ENCODE measurements at regions not wholly inside any gene's neighbourhood (a gene's known extent, or its start where the extent isn't known, plus 50 kb on each side); places are given as distances from the start of the nearest gene placed in this dataset.
A peak's percentile ranks its signal among the peaks of the same experiment; 100 is the strongest.

DNA sequence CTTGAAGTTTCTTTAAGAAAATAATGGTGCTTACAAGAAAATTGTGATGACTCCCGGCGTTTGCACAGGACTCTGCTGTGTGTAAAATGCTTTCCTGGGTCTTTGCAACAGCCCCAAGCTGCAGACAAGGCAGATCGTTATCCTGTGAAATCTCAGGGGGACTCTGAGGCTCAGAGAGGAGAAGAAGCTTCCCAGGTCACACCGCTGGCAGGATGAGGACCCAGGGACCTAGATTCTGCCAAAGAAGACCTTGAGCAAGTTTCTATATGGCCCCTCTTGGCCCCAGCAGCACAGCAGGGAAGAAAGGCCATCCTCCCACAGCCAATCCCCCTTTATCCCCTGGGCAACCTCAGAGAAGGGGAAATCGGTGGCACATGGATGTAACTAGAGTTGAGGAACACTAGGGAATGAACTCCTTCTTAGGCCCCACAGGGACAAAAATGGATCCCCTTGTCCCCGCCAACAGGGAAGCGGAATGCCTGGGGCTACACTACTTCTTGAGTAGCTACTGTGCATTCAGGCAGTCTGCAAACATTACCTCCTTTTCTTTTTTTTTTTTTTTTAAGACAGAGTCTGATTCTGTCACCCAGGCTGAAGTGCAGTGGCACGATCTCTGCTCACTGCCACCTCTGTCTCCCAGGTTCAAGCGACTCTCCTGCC lies 72.8 kb downstream of the CPN2 start:
- Histone ChIP-seq H3K27me3 (ENCODE audit: control insufficient read depth in 3 of 3, insufficient read depth in 3 of 3, low read length in 3 of 3) (peaks cover 0 to 9% (median 3%) of the 10 kb centered on the region in 3 donors), H3K4me1 (ENCODE audit: control insufficient read depth in 3 of 3, insufficient read depth in 3 of 3, low read length in 3 of 3) (peaks cover 36 to 44% (median 40%) of the 10 kb centered on the region in 3 donors), H3K36me3 (ENCODE audit: control insufficient read depth in 3 of 3, insufficient read depth in 3 of 3, low read length in 3 of 3) (no peaks in the 10 kb centered on the region), H3K9ac (ENCODE audit: low read depth in 1 of 3, low read length in 3 of 3) (peak overlapping the region; percentile 64 to 74 (median 72)), H3K27ac (ENCODE audit: low read depth, low read length) (peak overlapping the region; percentile 84), H3K9me3 (ENCODE audit: control insufficient read depth in 3 of 3, low read length in 3 of 3) (no peaks in the 10 kb centered on the region), H3K4me3 (ENCODE audit: low read length in 3 of 3) (peak overlapping the region in 2 of 3 donors; percentile 41 to 46)

- no peaks in the 10 kb centered on the region for H3K36me3 ChIP-seq (ENCODE audit: control insufficient read depth in 3 of 3, insufficient read depth in 3 of 3, low read length in 3 of 3)
- peak overlapping the region in 1 of 3 donors; percentile 64 for H3K9ac ChIP-seq (ENCODE audit: low read depth in 1 of 3, low read length in 3 of 3)
- H3K4me1 ChIP-seq (ENCODE audit: control insufficient read depth in 3 of 3, insufficient read depth in 3 of 3, low read length in 3 of 3), result peaks cover 36 to 48% (median 44%) of the 10 kb centered on the region in 3 donors
- no peak overlapping the region for H3K4me3 ChIP-seq (ENCODE audit: low read length in 3 of 3)
- no peaks in the 10 kb centered on the region for H3K9me3 ChIP-seq (ENCODE audit: control insufficient read depth in 3 of 3, low read length in 3 of 3)
- H3K27ac ChIP-seq (ENCODE audit: low read depth, low read length), result no peak overlapping the region
- peaks cover 0 to 9% (median 6%) of the 10 kb centered on the region in 3 donors for H3K27me3 ChIP-seq (ENCODE audit: control insufficient read depth in 3 of 3, insufficient read depth in 3 of 3, low read length in 3 of 3)
Measured at GRCh38 chr3:194279101-194279500, 72.0 kb downstream of the CPN2 start.

- Histone ChIP-seq H3K9ac (ENCODE audit: low read depth in 1 of 3, low read length in 3 of 3) (no peak overlapping the region), H3K36me3 (ENCODE audit: control insufficient read depth in 3 of 3, insufficient read depth in 3 of 3, low read length in 3 of 3) (no peaks in the 10 kb centered on the region), H3K4me3 (ENCODE audit: low read length in 3 of 3) (no peak overlapping the region), H3K27me3 (ENCODE audit: control insufficient read depth in 3 of 3, insufficient read depth in 3 of 3, low read length in 3 of 3) (peaks cover 3 to 9% (median 9%) of the 10 kb centered on the region in 3 donors), H3K27ac (ENCODE audit: low read depth, low read length) (no peak overlapping the region), H3K4me1 (ENCODE audit: control insufficient read depth in 3 of 3, insufficient read depth in 3 of 3, low read length in 3 of 3) (peaks cover 36 to 48% (median 44%) of the 10 kb centered on the region in 3 donors), H3K9me3 (ENCODE audit: control insufficient read depth in 3 of 3, low read length in 3 of 3) (no peaks in the 10 kb centered on the region)
Measured at GRCh38 chr3:194279701-194280360, 71.3 kb downstream of the CPN2 start.

GRCh38 chr3:194280777-194281176 lies 70.4 kb downstream of the CPN2 start:
- Histone ChIP-seq H3K9me3 (ENCODE audit: control insufficient read depth in 3 of 3, low read length in 3 of 3) (no peaks in the 10 kb centered on the region), H3K9ac (ENCODE audit: low read depth in 1 of 3, low read length in 3 of 3) (no peak overlapping the region), H3K4me3 (ENCODE audit: low read length in 3 of 3) (no peak overlapping the region), H3K27me3 (ENCODE audit: control insufficient read depth in 3 of 3, insufficient read depth in 3 of 3, low read length in 3 of 3) (peaks cover 3 to 14% (median 9%) of the 10 kb centered on the region in 3 donors), H3K36me3 (ENCODE audit: control insufficient read depth in 3 of 3, insufficient read depth in 3 of 3, low read length in 3 of 3) (no peaks in the 10 kb centered on the region), H3K27ac (ENCODE audit: low read depth, low read length) (no peak overlapping the region), H3K4me1 (ENCODE audit: control insufficient read depth in 3 of 3, insufficient read depth in 3 of 3, low read length in 3 of 3) (peaks cover 36 to 54% (median 44%) of the 10 kb centered on the region in 3 donors)

- Histone ChIP-seq H3K4me1 (ENCODE audit: control insufficient read depth in 3 of 3, insufficient read depth in 3 of 3, low read length in 3 of 3) (peaks cover 36 to 54% (median 44%) of the 10 kb centered on the region in 3 donors), H3K9me3 (ENCODE audit: control insufficient read depth in 3 of 3, low read length in 3 of 3) (no peaks in the 10 kb centered on the region), H3K27me3 (ENCODE audit: control insufficient read depth in 3 of 3, insufficient read depth in 3 of 3, low read length in 3 of 3) (peaks cover 3 to 14% (median 9%) of the 10 kb centered on the region in 3 donors)
Measured at GRCh38 chr3:194281306-194281705, 69.8 kb downstream of the CPN2 start.

DNA sequence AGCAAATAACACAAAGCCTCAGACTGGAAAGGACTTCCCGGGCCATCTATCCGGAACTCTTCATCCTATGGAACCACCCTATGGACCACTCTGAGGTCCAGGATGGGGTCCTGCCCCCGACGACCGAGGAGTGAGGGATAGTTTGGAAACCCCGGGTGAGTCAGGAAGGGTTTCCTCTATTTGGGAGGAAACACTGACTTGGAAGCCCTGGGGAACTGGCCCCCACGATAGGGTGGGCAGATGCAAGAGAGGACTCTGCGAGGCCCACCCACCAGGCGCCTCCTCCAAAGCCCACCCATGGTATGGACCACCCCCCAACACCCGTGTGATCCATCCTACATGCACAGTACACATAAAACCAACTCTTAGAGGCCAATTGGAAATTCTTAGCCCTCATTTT lies 69.4 kb downstream of the CPN2 start:
- H3K9me3 ChIP-seq (ENCODE audit: control insufficient read depth in 3 of 3, low read length in 3 of 3), result no peaks in the 10 kb centered on the region
- peaks cover 31 to 49% (median 40%) of the 10 kb centered on the region in 3 donors for H3K4me1 ChIP-seq (ENCODE audit: control insufficient read depth in 3 of 3, insufficient read depth in 3 of 3, low read length in 3 of 3)
- H3K27ac ChIP-seq (ENCODE audit: low read depth, low read length), result no peak overlapping the region

More at GRCh38 chr3:194281306-194281705, 69.8 kb downstream of the CPN2 start:
- Histone ChIP-seq H3K4me3 (ENCODE audit: low read length in 3 of 3) (no peak overlapping the region), H3K36me3 (ENCODE audit: control insufficient read depth in 3 of 3, insufficient read depth in 3 of 3, low read length in 3 of 3) (no peaks in the 10 kb centered on the region), H3K9ac (ENCODE audit: low read depth in 1 of 3, low read length in 3 of 3) (no peak overlapping the region), H3K27ac (ENCODE audit: low read depth, low read length) (no peak overlapping the region)

GRCh38 chr3:194282436-194283122 lies 68.5 kb downstream of the CPN2 start:
- H3K9ac ChIP-seq (ENCODE audit: low read depth in 1 of 3, low read length in 3 of 3), result no peak overlapping the region
- H3K27me3 ChIP-seq (ENCODE audit: control insufficient read depth in 3 of 3, insufficient read depth in 3 of 3, low read length in 3 of 3), result peaks cover 3 to 14% (median 9%) of the 10 kb centered on the region in 3 donors
- no peak overlapping the region for H3K4me3 ChIP-seq (ENCODE audit: low read length in 3 of 3)
- no peaks in the 10 kb centered on the region for H3K36me3 ChIP-seq (ENCODE audit: control insufficient read depth in 3 of 3, insufficient read depth in 3 of 3, low read length in 3 of 3)
- H3K27ac ChIP-seq (ENCODE audit: low read depth, low read length), result peak overlapping the region; percentile 30
- peaks cover 23 to 41% (median 32%) of the 10 kb centered on the region in 3 donors for H3K4me1 ChIP-seq (ENCODE audit: control insufficient read depth in 3 of 3, insufficient read depth in 3 of 3, low read length in 3 of 3)
- no peaks in the 10 kb centered on the region for H3K9me3 ChIP-seq (ENCODE audit: control insufficient read depth in 3 of 3, low read length in 3 of 3)

More for the DNA sequence above, 69.4 kb downstream of the CPN2 start:
- H3K9ac ChIP-seq (ENCODE audit: low read depth in 1 of 3, low read length in 3 of 3), result no peak overlapping the region
- H3K4me3 ChIP-seq (ENCODE audit: low read length in 3 of 3), result no peak overlapping the region
- H3K27me3 ChIP-seq (ENCODE audit: control insufficient read depth in 3 of 3, insufficient read depth in 3 of 3, low read length in 3 of 3), result peaks cover 3 to 14% (median 9%) of the 10 kb centered on the region in 3 donors
- H3K36me3 ChIP-seq (ENCODE audit: control insufficient read depth in 3 of 3, insufficient read depth in 3 of 3, low read length in 3 of 3), result no peaks in the 10 kb centered on the region

GRCh38 chr3:194283221-194284006 lies 67.7 kb downstream of the CPN2 start:
- Histone ChIP-seq H3K27ac (ENCODE audit: low read depth, low read length) (peak overlapping the region; percentile 30), H3K9ac (ENCODE audit: low read depth in 1 of 3, low read length in 3 of 3) (no peak overlapping the region), H3K4me1 (ENCODE audit: control insufficient read depth in 3 of 3, insufficient read depth in 3 of 3, low read length in 3 of 3) (peaks cover 15 to 33% (median 23%) of the 10 kb centered on the region in 3 donors), H3K4me3 (ENCODE audit: low read length in 3 of 3) (no peak overlapping the region), H3K9me3 (ENCODE audit: control insufficient read depth in 3 of 3, low read length in 3 of 3) (no peaks in the 10 kb centered on the region), H3K36me3 (ENCODE audit: control insufficient read depth in 3 of 3, insufficient read depth in 3 of 3, low read length in 3 of 3) (no peaks in the 10 kb centered on the region), H3K27me3 (ENCODE audit: control insufficient read depth in 3 of 3, insufficient read depth in 3 of 3, low read length in 3 of 3) (peaks cover 3 to 14% (median 9%) of the 10 kb centered on the region in 3 donors)

- H3K36me3 ChIP-seq (ENCODE audit: control insufficient read depth in 3 of 3, insufficient read depth in 3 of 3, low read length in 3 of 3), result no peaks in the 10 kb centered on the region
- no peak overlapping the region for H3K27ac ChIP-seq (ENCODE audit: low read depth, low read length)
- H3K27me3 ChIP-seq (ENCODE audit: control insufficient read depth in 3 of 3, insufficient read depth in 3 of 3, low read length in 3 of 3), result peaks cover 3 to 14% (median 9%) of the 10 kb centered on the region in 3 donors
- H3K4me1 ChIP-seq (ENCODE audit: control insufficient read depth in 3 of 3, insufficient read depth in 3 of 3, low read length in 3 of 3), result peaks cover 5 to 23% (median 15%) of the 10 kb centered on the region in 3 donors
- H3K9me3 ChIP-seq (ENCODE audit: control insufficient read depth in 3 of 3, low read length in 3 of 3), result no peaks in the 10 kb centered on the region
- H3K4me3 ChIP-seq (ENCODE audit: low read length in 3 of 3), result no peak overlapping the region
- H3K9ac ChIP-seq (ENCODE audit: low read depth in 1 of 3, low read length in 3 of 3), result no peak overlapping the region
Measured at GRCh38 chr3:194284351-194284750, 66.8 kb downstream of the CPN2 start.

Measured in skeletal muscle tissue (tissue), 3 donors.